H9 (cell line): ENCODE measurements at regions not wholly inside any gene's neighbourhood (a gene's known extent, or its start where the extent isn't known, plus 50 kb on each side); places are given as distances from the start of the nearest gene placed in this dataset.

Experiments
- DNase-seq: peaks from one replicate; pipeline ENCODE4 v3.0.0-alpha.2; 2017
- H2AFZ ChIP-seq: one replicate; pipeline ENCODE4 v1.6.1; 2013; ENCODE audit warnings: mild to moderate bottlenecking, low read length, control low read depth, moderate library complexity
- H2AK5ac ChIP-seq: 2 replicates; pipeline ENCODE4 v1.6.1; 2013; ENCODE audit warnings: low read length, control low read depth, mixed read lengths; ENCODE audit not compliant: insufficient read length
- H2BK120ac ChIP-seq: one replicate; pipeline ENCODE4 v1.6.1; 2013; ENCODE audit warnings: low read depth, mild to moderate bottlenecking, low read length, control low read depth, inconsistent platforms; ENCODE audit not compliant: poor library complexity, severe bottlenecking
- H2BK12ac ChIP-seq: 2 replicates; pipeline ENCODE4 v1.6.1; 2013; ENCODE audit warnings: low read length, control low read depth, mixed read lengths, low read depth; ENCODE audit not compliant: insufficient read length
- H2BK15ac ChIP-seq: 2 replicates; pipeline ENCODE4 v1.6.1; 2013; ENCODE audit warnings: low read depth, low read length, control low read depth
- H2BK20ac ChIP-seq: one replicate; pipeline ENCODE4 v1.6.1; 2013; ENCODE audit warnings: low read depth, mild to moderate bottlenecking, low read length, control low read depth, inconsistent platforms; ENCODE audit not compliant: poor library complexity, severe bottlenecking
- H2BK5ac ChIP-seq: 2 replicates; pipeline ENCODE4 v1.6.1; 2013; ENCODE audit warnings: low read length, control low read depth, mixed read lengths; ENCODE audit not compliant: insufficient read length
- H3K14ac ChIP-seq: 2 replicates; pipeline ENCODE4 v1.6.1; 2013; ENCODE audit warnings: low read length, control low read depth; ENCODE audit not compliant: insufficient read depth
- H3K18ac ChIP-seq: 2 replicates; pipeline ENCODE4 v1.6.1; 2013; ENCODE audit warnings: low read depth, mild to moderate bottlenecking, mixed read lengths, low read length, control low read depth; ENCODE audit not compliant: insufficient read length
- H3K23ac ChIP-seq: 2 replicates; pipeline ENCODE4 v1.6.1; 2013; ENCODE audit warnings: low read length, control low read depth, mixed read lengths, low read depth; ENCODE audit not compliant: insufficient read length
- H3K23me2 ChIP-seq: 2 replicates; pipeline ENCODE4 v1.6.1; 2013; ENCODE audit warnings: low read depth, mild to moderate bottlenecking, mixed read lengths, low read length, control low read depth; ENCODE audit not compliant: insufficient read length, poor library complexity, severe bottlenecking
- H3K27ac ChIP-seq: 2 replicates; pipeline ENCODE4 v1.5.1; 2013; ENCODE audit warnings: low read length, control low read depth, mixed read lengths, low read depth; ENCODE audit not compliant: insufficient read length
- H3K27me3 ChIP-seq: 2 replicates; pipeline ENCODE4 v1.6.1; 2013; ENCODE audit warnings: low read length, control low read depth, inconsistent platforms; ENCODE audit not compliant: insufficient read depth
- H3K4ac ChIP-seq: 2 replicates; pipeline ENCODE4 v1.6.1; 2013; ENCODE audit warnings: low read depth, mild to moderate bottlenecking, control low read depth, inconsistent platforms, low read length, moderate library complexity
- H3K4me1 ChIP-seq: 2 replicates; pipeline ENCODE4 v1.6.1; 2013; ENCODE audit warnings: low read length, control low read depth, inconsistent platforms; ENCODE audit not compliant: insufficient read depth
- H3K4me2 ChIP-seq: 2 replicates; pipeline ENCODE4 v1.6.1; 2013; ENCODE audit warnings: low read length, control low read depth, mixed read lengths; ENCODE audit not compliant: insufficient read length, insufficient read depth
- H3K56ac ChIP-seq: 2 replicates; pipeline ENCODE4 v1.6.1; 2013; ENCODE audit warnings: low read depth, mild to moderate bottlenecking, mixed read lengths, low read length, control low read depth; ENCODE audit not compliant: insufficient read length
- H3K79me1 ChIP-seq: 2 replicates; pipeline ENCODE4 v1.6.1; 2013; ENCODE audit warnings: low read depth, mild to moderate bottlenecking, moderate library complexity, low read length, control low read depth, inconsistent platforms; ENCODE audit not compliant: insufficient read depth, poor library complexity, severe bottlenecking
- H3K79me2 ChIP-seq: 2 replicates; pipeline ENCODE4 v1.6.1; 2013; ENCODE audit warnings: low read length, control low read depth, inconsistent platforms; ENCODE audit not compliant: insufficient read depth
- H3K9ac ChIP-seq: 2 replicates; pipeline ENCODE4 v1.6.1; 2013; ENCODE audit warnings: low read length, control low read depth, mixed read lengths; ENCODE audit not compliant: insufficient read length; ENCODE audit errors: extremely low read depth
- H3K9me3 ChIP-seq: one replicate; pipeline ENCODE4 v1.6.1; 2013; ENCODE audit warnings: low read depth, low read length, inconsistent platforms; ENCODE audit not compliant: control insufficient read depth
- H3T11ph ChIP-seq: one replicate; pipeline ENCODE4 v1.6.1; 2013; ENCODE audit warnings: mild to moderate bottlenecking, low read length, control low read depth, inconsistent platforms
- H4K20me1 ChIP-seq: one replicate; pipeline ENCODE4 v1.6.1; 2013; ENCODE audit not compliant: control insufficient read depth, insufficient read length, insufficient read depth
- H4K5ac ChIP-seq: 2 replicates; pipeline ENCODE4 v1.6.1; 2013; ENCODE audit warnings: low read depth, mild to moderate bottlenecking, mixed read lengths, low read length, control low read depth; ENCODE audit not compliant: insufficient read length
- H4K8ac ChIP-seq: replicated peaks from 2 replicates; pipeline ENCODE4 v1.6.1; 2013; ENCODE audit warnings: low read length, control low read depth, mixed read lengths, low read depth; ENCODE audit not compliant: insufficient read length
- H4K91ac ChIP-seq: 2 replicates; pipeline ENCODE4 v1.6.1; 2013; ENCODE audit warnings: low read depth, mild to moderate bottlenecking, moderate library complexity, mixed read lengths, low read length, control low read depth; ENCODE audit not compliant: insufficient read length
- H3K27ac Mint-ChIP-seq, 3 experiments: 2 replicates in 2 of 3; 3 replicates in 1 of 3; pipeline ENCODE4 v1.8.0; 2020 to 2021; ENCODE audit warnings: mixed read lengths in 3 of 3, mild to moderate bottlenecking in 1 of 3, moderate library complexity in 1 of 3
- H3K27me3 Mint-ChIP-seq: 2 replicates; pipeline ENCODE4 v1.8.0; 2021; ENCODE audit warnings: low read depth, mild to moderate bottlenecking, moderate library complexity, mixed read lengths
- H3K36me3 Mint-ChIP-seq, 3 experiments: 2 replicates in 2 of 3; 3 replicates in 1 of 3; pipeline ENCODE4 v1.8.0; 2020 to 2021; ENCODE audit warnings: low read depth in 3 of 3, mixed read lengths in 3 of 3; ENCODE audit not compliant: insufficient read depth in 1 of 3
- H3K4me1 Mint-ChIP-seq, 2 experiments: 2 replicates each; pipeline ENCODE4 v1.8.0; 2020; ENCODE audit warnings: mixed read lengths in 2 of 2
- H3K4me3 Mint-ChIP-seq, 2 experiments: 2 replicates in 1 of 2; 3 replicates in 1 of 2; pipeline ENCODE4 v1.8.0; 2020 to 2021; ENCODE audit warnings: mild to moderate bottlenecking in 2 of 2, mixed read lengths in 2 of 2, moderate library complexity in 1 of 2
- H3K9me3 Mint-ChIP-seq, 2 experiments: 2 replicates in 1 of 2; 3 replicates in 1 of 2; pipeline ENCODE4 v1.8.0; 2020; ENCODE audit warnings: mild to moderate bottlenecking in 2 of 2, mixed read lengths in 2 of 2, moderate library complexity in 1 of 2
- WGBS: extraction: QIAGEN DNeasy Blood & Tissue Kit; methylation state at CpG from one replicate; pipeline ENCODE4 v1.1.7; 2013; ENCODE audit warnings: missing lambda C conversion rate, low lambda C conversion rate, mixed read lengths; ENCODE audit not compliant: insufficient read length; ENCODE audit errors: extremely low coverage; 5-methylcytosine and 5-hydroxymethylcytosine counted together
- TF ChIP-seq, protein P1 (sequence below): fragments of 200-600 bp; sonication (generic); conservative IDR thresholded peaks from 3 replicates; pipeline ENCODE4 v1.8.0; 2021; ENCODE audit warnings: antibody characterized with exemption, mild to moderate bottlenecking

DNA sequence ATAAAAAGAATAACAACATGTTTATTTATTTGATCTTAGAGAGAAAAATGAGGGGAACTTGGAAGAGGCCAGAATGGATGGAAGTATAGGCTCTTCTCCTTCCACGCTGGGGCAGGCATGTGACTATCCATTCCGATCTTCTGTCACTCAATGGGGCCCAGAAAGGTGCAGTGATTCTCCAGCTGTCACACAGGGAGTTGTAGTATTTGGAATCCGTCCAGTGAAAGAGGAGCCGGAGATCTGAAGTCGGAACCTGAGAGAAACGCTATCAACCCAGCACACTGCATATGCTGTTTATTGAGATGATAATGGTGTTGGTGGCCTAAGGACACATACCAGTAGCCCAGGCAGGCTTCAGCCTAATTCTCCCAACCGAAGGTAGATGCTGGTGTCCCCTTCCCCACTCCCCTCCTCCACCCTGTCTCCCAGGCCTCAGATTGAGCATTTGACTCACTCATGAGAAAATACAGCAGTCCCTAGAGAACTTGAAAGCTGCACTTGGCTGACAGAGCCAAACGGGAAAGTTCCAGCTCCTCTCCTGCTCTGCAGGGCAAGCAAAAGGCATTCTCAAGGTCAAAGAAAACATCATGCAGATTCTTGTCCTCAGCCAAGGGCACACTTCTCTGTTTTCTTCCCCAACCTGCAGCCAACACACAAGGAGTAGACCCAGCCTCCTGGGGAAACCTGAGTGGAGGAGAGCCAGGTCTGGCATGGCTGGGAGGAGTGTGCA is 100.4 kb downstream of the IRF2BPL start:
- Histone ChIP-seq H3K9me3 (no peaks in the 10 kb centered on the region), H2AFZ (no peak overlapping the region)

More for the DNA sequence above, 100.4 kb downstream of the IRF2BPL start:
- Histone ChIP-seq H3K18ac (peak overlapping the region; percentile 2), H3K23me2 (peaks cover 3% of the 10 kb centered on the region), H3K79me2 (no peaks in the 10 kb centered on the region), H2BK20ac (no peak overlapping the region), H3K14ac (no peak overlapping the region), H2BK12ac (no peak overlapping the region), H3K56ac (no peak overlapping the region), H4K5ac (no peak overlapping the region), H4K20me1 (no peaks in the 10 kb centered on the region), H3K79me1 (no peaks in the 10 kb centered on the region), H3K23ac (no peak overlapping the region), H3T11ph (no peak overlapping the region), H3K4ac (no peak overlapping the region), H3K4me1 (peaks cover 15% of the 10 kb centered on the region; the same call in 1 of the 2 replicates), H2BK120ac (no peak overlapping the region), H2BK15ac (no peak overlapping the region), H2BK5ac (no peak overlapping the region), H4K91ac (no peak overlapping the region), H2AK5ac (no peak overlapping the region), H3K27ac (no peak overlapping the region), H4K8ac (no peak overlapping the region), H3K4me2 (no peak overlapping the region), H3K27me3 (no peaks in the 10 kb centered on the region), H3K9ac (no peak overlapping the region)
- TF ChIP-seq, protein P1, sequence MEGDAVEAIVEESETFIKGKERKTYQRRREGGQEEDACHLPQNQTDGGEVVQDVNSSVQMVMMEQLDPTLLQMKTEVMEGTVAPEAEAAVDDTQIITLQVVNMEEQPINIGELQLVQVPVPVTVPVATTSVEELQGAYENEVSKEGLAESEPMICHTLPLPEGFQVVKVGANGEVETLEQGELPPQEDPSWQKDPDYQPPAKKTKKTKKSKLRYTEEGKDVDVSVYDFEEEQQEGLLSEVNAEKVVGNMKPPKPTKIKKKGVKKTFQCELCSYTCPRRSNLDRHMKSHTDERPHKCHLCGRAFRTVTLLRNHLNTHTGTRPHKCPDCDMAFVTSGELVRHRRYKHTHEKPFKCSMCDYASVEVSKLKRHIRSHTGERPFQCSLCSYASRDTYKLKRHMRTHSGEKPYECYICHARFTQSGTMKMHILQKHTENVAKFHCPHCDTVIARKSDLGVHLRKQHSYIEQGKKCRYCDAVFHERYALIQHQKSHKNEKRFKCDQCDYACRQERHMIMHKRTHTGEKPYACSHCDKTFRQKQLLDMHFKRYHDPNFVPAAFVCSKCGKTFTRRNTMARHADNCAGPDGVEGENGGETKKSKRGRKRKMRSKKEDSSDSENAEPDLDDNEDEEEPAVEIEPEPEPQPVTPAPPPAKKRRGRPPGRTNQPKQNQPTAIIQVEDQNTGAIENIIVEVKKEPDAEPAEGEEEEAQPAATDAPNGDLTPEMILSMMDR, result no peak
- Mint-ChIP-seq H3K4me3 (peak overlapping the region in 1 of 2 experiments; percentile 30; a peak in 1 of 5 replicates), H3K4me1 (peaks cover 72 to 78% of the 10 kb centered on the region in 2 experiments), H3K27me3 (peaks cover 1% of the 10 kb centered on the region; the same call in 1 of the 2 replicates), H3K27ac (peak overlapping the region in 2 of 3 experiments; percentile 33 to 39; a peak in 2 of 7 replicates), H3K9me3 (no peaks in the 10 kb centered on the region), H3K36me3 (no peaks in the 10 kb centered on the region)
- no CpG with 5 or more reads among the region's 8 CpGs for WGBS
- DNase-seq, result no peak
